SK-N-DZ (cell line): ENCODE measurements at regions not wholly inside any gene's neighbourhood (a gene's known extent, or its start where the extent isn't known, plus 50 kb on each side); places are given as distances from the start of the nearest gene placed in this dataset.

ENCODE experiments used
- DNase-seq: peaks from one replicate; pipeline ENCODE4 v3.0.0-alpha.2; 2015; ENCODE audit warnings: low spot score

DNA sequence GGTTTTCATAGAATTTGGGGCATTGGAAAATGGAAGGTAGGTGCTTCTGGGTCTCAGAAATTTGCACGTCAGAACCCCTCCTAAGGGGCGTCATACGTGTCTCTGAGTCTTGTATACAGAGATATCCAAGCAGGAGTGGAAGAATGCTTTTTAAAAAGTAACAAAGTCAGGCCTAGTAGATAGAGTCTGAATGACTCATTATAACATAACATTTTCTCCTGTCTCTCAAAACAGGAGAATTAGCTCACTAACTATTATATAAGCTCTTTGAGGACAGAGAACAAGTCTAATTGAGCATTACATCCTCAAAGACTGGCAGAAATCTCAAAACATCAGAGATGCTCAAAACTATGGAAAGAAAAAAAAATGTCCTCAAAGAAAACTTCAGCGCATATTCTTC lies 86.1 kb upstream of the CCL2 start:
- no peak for DNase-seq

DNA sequence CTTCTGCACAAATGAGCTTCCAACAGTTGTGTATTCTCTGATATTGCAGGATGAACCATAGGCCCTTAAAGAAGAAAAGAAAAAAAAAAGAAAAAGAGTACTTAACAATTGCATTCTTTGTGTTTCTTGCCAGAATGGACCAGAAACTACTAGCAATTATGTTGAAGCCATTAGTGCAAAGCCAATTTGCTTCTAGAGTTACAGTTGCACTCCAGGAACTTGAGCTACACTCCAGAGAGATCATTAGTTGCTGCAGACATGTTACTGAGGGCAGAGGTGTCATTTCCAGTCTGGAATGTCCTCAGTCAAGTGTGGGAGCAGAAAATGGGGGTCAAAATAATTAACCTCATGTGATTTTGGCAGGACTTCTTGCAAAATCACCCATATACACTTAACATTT lies 85.6 kb upstream of the CCL2 start:
- DNase-seq, result no peak

DNA sequence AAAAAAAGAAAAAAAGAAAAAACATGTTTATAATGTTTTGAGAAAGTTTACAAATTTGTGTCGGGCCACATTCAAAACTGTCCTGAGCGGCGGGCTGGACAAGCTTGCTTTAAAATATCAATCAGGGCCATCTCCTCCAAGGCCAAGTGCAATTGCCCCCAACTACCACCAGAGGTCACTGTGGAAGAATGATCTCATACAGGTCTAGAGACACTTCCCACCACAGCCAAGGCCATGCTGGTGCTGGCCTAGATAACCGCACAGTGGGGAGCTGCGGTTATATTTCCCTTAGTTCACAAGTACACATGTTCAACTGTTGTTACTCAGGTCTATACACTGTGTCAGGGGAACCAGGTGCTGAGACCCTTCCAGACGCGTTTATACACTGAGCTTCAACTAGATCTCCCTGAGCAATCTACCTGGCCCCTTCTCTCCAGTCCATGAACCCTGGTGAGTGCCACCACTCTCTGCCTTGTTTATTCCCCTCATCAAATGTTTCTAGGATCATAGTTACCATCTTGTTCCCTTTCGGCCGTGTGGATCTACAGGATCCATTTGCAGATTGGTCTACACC lies 83.8 kb upstream of the CCL2 start:
- peak; percentile 58 for DNase-seq

DNA sequence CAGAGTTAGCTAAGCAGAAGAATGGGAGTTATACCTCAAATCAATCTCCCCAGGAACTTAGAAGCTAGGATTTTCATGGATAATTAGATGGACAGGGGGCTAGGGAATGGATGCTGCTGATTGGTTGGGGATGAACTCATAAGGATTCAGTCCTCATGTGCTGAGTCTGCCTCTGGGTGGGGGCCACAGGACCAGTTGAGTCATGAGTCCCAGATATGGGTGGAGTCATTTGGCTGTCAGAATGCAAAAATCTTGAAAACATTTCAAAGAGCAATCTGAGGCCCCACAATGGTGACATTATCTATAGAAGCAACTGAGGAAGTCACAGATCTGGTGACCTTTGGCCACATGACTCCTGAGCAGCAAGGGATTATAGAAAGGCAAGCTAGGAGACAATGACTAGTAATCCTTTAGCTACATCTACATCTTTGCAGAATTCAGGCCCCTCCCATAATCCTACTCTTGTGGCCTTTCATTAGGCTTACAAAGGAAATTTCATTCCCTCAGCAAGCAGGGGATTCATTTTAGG lies 82.6 kb upstream of the CCL2 start:
- no peak for DNase-seq

DNA sequence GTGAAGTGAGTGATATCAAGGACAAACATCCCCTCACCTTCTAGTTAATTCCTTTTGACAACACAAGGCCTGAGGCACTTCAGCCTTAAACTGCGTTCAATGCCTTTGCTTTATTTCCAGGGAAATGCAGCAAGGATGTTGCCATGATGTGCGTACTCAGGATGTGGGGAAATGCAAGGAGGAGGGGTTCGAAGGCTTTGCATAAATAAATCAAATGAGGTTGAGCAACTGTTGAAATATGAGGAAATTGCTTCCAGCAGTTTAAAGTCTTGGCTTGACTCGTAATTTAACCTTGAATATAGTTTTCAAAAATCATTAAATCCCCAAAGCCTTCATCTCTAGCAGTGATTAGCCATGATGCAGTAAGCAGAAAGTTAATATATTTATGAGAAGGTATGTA lies 81.8 kb upstream of the CCL2 start:
- DNase-seq, result no peak

DNA sequence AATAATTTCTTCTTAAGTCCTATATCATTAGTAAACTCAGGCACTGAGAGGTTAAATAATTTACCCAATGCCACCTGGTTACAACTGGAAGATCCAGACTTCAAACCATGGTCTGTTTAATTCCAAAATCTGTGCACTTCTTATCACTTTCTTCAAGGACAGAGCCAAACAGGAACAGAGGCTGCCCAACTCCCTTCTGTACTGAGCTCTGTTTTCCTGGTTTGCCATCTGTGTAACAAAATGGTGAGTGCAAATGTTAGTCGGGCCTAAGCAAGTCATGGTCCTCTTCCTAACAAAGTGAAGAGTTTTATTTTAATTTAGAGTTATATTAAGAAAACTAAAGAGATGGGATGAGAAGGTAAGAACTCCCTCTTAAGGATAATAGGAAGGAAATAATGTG lies 80.6 kb upstream of the CCL2 start:
- DNase-seq, result no peak

DNA sequence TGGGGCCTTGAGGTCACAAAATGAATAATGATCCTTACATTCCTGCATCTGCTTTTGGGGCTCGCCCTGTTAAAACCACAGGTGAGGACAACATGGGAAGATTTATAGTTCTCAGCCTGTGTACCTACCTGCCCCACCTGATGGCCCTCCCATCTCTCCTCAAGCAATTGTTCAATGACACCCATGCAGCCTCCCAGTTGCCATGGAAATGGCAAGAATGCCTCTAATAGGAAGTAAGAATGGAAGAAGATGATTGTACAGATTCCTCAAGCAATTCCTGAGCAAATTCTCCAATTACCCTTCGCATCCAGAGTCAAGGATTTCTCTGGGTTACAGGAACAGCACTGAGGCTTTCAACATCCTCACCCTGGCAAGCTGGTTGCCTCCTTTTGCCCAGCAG lies 78.6 kb upstream of the CCL2 start:
- no peak for DNase-seq

DNA sequence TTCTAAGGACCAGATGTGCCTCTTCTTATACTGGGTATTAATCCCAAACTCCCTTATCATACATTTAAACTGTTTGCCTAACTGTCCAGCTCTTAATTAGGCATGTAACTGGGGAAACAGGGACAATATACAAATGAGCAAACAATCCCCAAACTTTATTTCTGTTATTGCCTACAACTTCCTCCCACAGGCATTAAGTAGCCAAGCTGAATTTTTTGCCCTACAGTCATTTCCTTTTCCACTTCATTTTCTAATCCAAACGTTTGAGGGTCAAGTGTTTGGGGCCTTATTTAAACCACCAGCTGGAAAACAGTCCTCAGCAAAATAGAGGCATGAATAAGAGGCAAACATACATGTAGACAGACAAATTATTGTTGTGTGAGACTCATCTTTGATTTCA lies 77.4 kb upstream of the CCL2 start:
- DNase-seq, result no peak

DNA sequence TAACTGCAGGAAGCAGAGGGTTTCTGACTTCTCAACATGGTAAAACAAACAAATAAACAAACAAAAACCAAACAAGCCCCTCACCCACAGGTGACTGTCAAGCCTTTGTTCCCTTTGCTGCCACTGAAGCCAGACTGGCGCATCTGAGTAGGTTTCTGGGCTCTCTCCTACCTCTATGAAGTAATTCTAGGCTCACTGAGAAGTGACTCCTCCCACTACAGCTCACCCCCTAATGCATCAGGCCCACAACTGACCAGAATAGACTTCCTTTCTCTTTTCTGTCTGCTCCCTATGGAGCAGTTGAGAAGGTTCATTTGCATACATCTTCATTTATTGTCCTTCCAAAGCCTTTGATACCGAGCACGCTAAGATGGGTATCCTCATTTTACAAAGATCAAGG lies 77.0 kb upstream of the CCL2 start:
- DNase-seq, result no peak

DNA sequence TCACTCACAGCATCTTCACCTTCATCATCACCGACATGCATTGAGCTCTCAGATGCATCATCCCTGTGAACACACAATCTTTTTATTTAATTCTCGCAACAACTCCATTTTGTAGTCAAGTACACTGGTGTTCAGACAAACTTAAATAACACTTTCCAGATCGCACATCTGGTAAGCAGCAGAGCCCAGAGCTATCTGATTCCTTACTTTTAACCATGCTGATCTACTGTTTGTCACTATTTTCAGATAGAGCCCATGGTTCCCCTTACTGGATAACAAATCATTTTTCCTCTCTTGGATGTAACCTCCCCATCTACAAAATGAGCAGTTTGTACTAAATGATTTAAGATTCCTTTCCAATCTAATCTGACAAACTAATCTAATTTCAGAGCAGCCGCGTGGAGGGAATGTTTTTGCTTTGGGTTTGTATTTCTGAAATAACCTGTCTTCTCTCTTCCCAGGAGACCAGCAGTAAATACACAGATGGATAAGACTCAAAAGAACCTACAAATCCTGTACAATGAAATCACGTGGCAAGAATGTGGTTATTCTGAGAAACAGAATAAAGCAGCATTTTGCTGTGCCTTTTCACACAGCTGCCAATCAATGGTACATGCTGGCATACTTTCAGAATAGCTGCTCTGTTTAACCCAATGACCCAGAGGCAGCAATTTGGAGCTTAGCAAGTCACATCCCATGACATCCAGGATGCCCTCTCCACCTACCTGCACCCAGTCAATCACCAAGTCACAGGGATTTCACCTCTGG lies 72.9 kb upstream of the CCL2 start:
- DNase-seq, result peak; percentile 41

DNA sequence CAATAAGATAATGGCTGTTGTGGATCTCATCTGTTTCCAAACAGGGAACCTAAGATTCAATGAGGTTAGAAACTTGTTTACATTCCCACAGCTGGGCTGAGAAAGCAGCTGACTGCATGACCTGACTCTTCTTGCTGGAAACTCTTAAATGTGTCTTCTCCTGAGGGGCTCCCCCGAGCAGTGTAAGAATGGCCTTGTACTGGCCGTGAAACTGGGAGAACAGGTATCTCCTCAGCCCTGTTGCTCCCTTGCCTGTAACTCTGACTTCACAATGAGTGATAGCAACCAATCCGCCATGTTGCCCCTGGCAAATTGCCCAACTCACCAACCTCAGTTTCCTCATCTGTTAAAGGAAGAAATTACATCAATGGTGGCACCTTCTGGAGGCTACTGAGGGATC lies 59.1 kb upstream of the CCL2 start:
- no peak for DNase-seq

DNA sequence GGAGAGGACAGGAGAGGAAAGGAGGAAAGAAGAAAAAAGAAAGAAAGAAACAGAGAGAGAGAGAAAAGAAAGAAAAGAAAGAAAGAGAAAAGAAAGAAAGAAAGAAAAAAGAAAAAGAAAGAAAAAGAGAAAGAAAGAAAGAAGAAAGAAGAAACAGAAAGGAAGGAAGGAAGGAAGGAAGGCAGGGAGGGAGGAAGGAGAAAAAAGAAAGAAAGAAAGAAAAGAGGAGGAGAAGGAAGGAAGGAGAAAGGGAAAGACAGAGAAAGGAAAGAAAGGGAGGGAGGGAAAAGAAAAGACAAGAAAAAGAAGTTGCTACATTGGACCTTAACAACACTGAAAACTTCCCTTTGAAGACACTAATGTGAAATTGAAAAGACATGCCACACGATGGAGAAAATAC lies 56.6 kb upstream of the CCL2 start:
- no peak for DNase-seq

DNA sequence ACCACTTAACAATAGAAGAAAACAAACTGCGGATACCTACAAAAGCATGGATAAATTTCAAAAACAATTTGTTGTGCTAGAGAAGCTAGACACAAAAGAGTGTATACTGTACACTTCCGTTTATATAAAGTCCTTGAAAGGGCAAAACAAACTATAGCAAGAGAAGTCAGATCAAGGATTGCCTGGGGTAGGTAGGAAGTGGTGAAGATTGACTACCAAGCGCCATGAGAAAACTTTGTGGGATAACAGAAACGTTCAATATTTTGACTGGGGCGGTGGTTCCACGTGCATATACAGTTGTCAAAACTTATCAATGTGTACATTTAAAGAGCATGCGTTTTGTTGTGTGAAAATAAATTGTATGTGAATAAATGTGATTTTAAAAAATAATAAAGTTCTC lies 55.6 kb upstream of the CCL2 start:
- DNase-seq, result no peak

DNA sequence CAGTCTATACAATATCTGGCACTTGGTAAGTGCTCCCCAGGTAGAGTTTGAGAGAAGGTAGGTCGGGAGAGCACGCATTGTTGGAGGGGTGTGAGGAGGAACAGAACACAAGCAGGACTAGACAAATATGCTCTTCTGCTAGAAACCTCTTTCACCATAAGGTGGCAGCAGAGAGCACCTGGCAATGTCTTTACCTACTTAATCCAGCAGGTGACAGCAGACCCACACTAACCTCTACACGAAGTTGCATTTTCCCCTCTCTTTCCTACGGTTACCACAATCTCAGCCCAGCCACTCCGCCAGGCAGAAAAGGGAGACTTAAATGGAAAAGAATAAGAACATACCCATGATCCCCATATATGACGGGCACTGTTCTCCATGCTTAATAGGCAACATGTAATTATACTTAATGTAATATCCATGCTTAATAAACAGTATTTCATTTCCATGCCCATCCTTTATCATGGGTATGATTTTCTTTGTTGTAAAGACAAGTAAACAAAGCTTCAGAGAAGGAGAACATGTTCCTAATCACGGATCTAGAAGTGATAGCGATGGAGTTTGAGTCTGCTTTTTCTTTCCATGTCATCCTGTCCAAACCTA lies 55.1 kb upstream of the CCL2 start:
- DNase-seq, result peak; percentile 77

DNA sequence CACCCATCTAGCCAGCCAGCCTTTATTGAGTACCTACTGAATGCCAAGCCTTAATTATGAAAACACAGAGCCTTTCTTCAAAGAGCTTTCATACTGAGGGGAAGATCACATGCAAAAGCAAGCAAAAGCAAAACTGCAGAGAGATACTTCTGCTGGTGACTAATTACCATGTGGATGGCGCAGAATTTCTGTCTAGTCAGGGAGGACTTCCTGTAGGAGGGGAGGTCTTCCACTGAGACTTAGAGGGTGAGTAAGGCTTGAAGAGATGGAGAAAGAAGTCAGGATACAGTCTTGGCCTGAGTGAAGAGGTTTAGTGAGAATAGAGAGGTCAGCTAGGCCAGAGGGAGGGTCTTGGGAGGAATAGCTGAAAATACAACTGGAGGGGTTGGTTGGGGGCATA lies 53.9 kb upstream of the CCL2 start:
- DNase-seq, result no peak

DNA sequence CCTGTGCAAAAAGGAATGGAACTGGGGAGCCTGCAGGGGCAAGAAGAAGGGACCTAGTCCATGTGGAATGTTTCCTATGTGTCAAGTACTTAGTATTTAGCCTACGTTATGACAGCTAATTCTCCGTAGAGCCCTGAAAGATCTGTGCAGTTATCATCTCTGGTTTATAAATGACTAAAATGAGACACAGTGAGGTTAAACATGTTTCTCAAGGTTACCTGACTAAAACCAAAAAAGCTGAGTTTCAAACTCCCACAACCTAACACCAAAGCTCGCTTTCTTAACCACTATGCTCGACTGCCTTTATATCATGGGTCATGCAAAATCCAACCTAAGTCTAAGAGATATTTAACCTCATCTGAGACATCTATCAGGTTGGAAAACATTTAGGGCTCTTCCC lies 53.3 kb upstream of the CCL2 start:
- DNase-seq, result no peak

DNA sequence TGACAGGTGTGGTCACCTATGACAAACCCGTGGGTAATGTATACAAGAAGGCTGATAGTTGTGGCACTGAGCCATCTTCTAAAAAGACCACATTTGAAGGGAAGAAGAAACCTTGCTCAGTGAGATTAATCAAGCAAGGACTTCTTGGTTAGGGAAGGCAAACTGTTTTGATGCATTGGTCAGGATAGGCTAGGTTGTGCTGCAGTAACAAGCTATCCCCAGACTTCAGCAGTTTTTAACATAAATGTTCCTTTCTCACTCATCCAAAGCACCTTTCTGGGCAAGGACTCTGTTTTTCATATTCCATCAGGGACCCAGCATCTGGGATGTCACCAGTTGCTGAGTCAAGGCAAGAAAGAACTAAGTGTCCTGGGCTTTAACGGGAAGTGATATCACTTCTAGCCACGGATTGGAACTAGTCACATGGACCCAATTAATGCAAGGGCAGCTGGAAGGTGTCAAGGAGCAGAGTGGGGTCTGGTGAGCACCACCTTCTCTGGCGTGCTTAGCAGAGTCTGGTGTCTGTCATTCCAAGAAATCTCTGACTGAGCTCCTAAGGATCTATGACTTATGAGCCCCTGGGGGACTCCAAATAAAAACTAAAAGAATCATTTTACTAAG lies 52.0 kb upstream of the CCL2 start:
- no peak for DNase-seq

DNA sequence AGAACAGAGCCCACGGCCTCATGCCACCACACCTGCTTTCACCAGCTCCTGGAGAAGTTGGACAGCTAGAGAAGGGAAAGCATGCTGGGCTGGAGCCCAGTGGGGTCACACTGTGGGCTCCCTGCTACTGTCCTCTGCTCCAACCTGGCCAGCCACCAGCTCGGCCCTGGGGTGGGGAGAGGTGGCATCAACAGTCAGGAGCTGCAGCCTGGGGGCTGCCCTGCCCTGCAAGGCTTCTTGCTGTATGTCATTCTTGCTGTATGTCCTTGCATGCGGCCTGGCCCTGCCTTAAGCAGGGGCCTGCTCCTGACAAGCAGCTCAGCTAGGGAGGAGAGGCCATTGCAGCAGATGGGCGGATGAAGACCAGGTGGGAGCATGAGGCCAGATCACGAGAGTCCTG lies 50.7 kb upstream of the CCL2 start:
- DNase-seq, result no peak
